Activated T-cell treated with anti-CD3 and anti-CD28 coated beads, Interleukin-2, amount 50 U/mL, for 24 hours (primary cell): ENCODE measurements at regions not wholly inside any gene's neighbourhood (a gene's known extent, or its start where the extent isn't known, plus 50 kb on each side); places are given as distances from the start of the nearest gene placed in this dataset.
A peak's percentile ranks its signal among the peaks of the same experiment; 100 is the strongest.

Experiments
- DNase-seq: peaks from one replicate; pipeline ENCODE4 v3.0.0-alpha.2; 2020
- H3K27ac Mint-ChIP-seq: 2 replicates; pipeline ENCODE4 v1.8.0; 2020; ENCODE audit warnings: mild to moderate bottlenecking, mixed read lengths
- H3K27me3 Mint-ChIP-seq: 2 replicates; pipeline ENCODE4 v1.8.0; 2020; ENCODE audit warnings: mixed read lengths
- H3K36me3 Mint-ChIP-seq: 2 replicates; pipeline ENCODE4 v1.8.0; 2020; ENCODE audit warnings: low read depth, mixed read lengths
- H3K4me1 Mint-ChIP-seq: 2 replicates; pipeline ENCODE4 v1.8.0; 2020; ENCODE audit warnings: low read depth, mixed read lengths
- H3K4me3 Mint-ChIP-seq: 2 replicates; pipeline ENCODE4 v1.8.0; 2020; ENCODE audit warnings: mild to moderate bottlenecking, moderate library complexity, mixed read lengths
- H3K9me3 Mint-ChIP-seq: 2 replicates; pipeline ENCODE4 v1.8.0; 2020; ENCODE audit warnings: mixed read lengths

DNA sequence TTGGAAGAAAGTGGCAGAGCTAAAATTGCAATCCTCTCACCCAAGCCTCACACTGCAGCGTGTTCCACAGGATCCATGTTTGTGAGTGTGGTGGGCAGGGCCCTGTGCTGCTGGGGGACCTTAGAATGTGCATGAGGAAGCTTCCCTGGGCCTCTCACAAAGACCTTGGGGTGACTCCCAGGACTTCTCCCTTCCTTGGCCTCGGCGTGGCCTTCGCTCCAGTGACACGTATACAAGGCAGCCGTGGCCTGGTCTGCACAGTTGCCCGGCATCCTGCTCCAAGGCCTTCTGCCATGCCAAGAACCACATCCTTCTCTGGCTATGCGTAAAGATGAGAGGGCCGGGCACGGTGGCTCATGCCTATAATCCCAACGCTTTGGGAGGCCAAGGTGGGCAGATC, 196.4 kb downstream of the UACA start:
- H3K9me3 Mint-ChIP-seq: no peaks in the 10 kb centered on the region
- no peak overlapping the region for H3K27ac Mint-ChIP-seq
- no peaks in the 10 kb centered on the region for H3K27me3 Mint-ChIP-seq
- no peak overlapping the region for H3K4me3 Mint-ChIP-seq
- H3K4me1 Mint-ChIP-seq: peaks cover 12% of the 10 kb centered on the region
- no peaks in the 10 kb centered on the region for H3K36me3 Mint-ChIP-seq
- DNase-seq: no peak

DNA sequence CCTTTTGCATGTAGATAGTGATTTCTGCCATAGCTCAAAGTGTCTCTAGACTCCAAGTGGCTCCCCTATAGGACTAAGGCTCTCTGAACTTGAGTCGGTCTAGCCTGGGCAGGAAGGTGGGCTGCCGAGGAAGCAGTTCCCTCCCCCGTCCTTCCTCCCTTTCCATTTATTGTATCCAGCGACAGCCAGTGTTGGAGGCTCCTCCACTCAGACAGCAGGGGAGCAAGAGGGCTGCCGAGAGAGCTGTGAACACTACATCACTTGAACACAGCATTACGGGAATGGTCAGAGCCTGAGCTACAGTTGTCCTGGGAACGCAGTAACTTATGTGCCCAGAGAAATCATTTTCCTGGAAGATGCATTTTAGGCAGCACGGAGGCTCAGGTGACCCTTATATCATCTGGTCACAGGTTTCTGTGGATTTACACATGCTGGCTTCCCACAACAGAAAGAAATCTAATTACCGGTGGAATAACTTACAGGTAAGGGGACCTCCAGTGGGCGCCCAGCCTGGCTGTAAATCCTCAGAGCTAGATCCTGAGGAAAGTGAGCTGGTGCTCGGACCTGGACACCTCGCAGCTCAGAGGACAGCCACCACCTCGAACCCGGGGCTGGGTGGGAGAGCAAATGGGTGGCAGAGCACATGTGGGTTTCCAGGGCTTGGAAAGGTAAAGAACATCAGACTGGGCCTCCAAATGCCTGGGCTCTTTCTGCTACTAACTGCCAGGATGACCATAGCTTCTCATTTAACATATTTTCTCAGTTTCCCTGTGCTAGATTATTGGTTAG, 197.1 kb downstream of the UACA start:
- DNase-seq: no peak
- Mint-ChIP-seq H3K4me3 (no peak overlapping the region), H3K27ac (no peak overlapping the region), H3K27me3 (no peaks in the 10 kb centered on the region), H3K4me1 (peaks cover 19% of the 10 kb centered on the region), H3K9me3 (no peaks in the 10 kb centered on the region), H3K36me3 (no peaks in the 10 kb centered on the region)

DNA sequence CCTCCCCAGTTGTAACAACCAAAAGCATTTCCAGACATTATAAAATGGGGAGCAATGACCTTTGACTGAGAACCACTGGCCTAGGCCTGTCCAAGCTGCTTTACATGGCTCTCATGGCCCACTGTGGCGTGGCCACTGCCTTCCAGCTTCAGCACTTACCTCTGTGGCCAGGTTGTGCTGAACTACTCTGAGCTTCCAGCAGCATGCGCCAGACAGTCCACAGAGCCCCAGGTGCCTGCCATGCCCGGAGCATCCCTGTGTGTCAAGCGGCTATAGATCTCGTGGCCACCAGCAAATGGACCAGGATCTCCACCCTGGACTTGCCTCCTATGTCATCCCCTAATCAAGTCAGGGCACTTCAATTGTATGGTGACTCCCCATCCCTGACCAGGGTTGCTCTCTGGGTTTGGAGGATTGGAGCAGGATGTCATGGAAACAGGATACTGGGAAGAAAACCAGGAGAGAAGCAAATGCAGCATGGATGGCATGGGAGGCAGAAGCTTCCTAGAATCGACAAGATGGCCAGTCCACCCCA, 199.7 kb downstream of the UACA start:
- no peaks in the 10 kb centered on the region for H3K36me3 Mint-ChIP-seq
- peak; percentile 18 for DNase-seq
- no peak overlapping the region for H3K4me3 Mint-ChIP-seq
- H3K27me3 Mint-ChIP-seq: no peaks in the 10 kb centered on the region
- peaks cover 16% of the 10 kb centered on the region for H3K4me1 Mint-ChIP-seq
- no peaks in the 10 kb centered on the region for H3K9me3 Mint-ChIP-seq
- no peak overlapping the region for H3K27ac Mint-ChIP-seq

- Mint-ChIP-seq H3K4me3 (no peak overlapping the region), H3K9me3 (no peaks in the 10 kb centered on the region), H3K4me1 (peaks cover 16% of the 10 kb centered on the region)
Observed at GRCh38 chr15:70562906-70563305, 200.5 kb downstream of the UACA start.

DNA sequence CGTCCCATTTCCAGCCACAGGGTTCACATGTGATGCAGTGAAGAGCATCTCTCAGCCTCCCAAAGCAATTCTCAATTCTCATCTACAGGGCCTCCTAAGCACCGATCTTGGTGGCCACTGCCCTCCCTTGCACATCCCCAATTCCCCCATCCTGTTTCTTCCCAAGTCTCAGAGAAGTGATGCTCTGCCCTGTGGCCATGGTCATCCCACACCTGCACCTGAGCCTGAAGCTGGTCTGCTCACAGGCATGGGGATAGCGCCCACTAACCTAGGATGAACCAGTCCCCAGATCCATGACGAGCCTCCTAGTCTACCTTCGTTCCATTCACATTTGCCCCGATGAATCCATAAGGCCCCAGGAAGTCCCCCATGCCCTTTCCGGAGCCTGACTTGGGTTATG, 201.5 kb downstream of the UACA start:
- H3K36me3 Mint-ChIP-seq: no peaks in the 10 kb centered on the region
- no peak overlapping the region for H3K4me3 Mint-ChIP-seq
- peak; percentile 22 for DNase-seq
- H3K4me1 Mint-ChIP-seq: peaks cover 16% of the 10 kb centered on the region
- H3K9me3 Mint-ChIP-seq: no peaks in the 10 kb centered on the region
- no peaks in the 10 kb centered on the region for H3K27me3 Mint-ChIP-seq
- H3K27ac Mint-ChIP-seq: no peak overlapping the region

More at GRCh38 chr15:70562906-70563305, 200.5 kb downstream of the UACA start:
- peak; percentile 15 for DNase-seq
- Mint-ChIP-seq H3K27ac (no peak overlapping the region), H3K36me3 (no peaks in the 10 kb centered on the region), H3K27me3 (no peaks in the 10 kb centered on the region)

- peak; percentile 31 for DNase-seq
- Mint-ChIP-seq H3K27ac (no peak overlapping the region), H3K27me3 (no peaks in the 10 kb centered on the region), H3K9me3 (no peaks in the 10 kb centered on the region), H3K4me1 (peaks cover 16% of the 10 kb centered on the region), H3K4me3 (no peak overlapping the region), H3K36me3 (no peaks in the 10 kb centered on the region)
Observed at GRCh38 chr15:70560617-70561328, 202.6 kb downstream of the UACA start.

DNA sequence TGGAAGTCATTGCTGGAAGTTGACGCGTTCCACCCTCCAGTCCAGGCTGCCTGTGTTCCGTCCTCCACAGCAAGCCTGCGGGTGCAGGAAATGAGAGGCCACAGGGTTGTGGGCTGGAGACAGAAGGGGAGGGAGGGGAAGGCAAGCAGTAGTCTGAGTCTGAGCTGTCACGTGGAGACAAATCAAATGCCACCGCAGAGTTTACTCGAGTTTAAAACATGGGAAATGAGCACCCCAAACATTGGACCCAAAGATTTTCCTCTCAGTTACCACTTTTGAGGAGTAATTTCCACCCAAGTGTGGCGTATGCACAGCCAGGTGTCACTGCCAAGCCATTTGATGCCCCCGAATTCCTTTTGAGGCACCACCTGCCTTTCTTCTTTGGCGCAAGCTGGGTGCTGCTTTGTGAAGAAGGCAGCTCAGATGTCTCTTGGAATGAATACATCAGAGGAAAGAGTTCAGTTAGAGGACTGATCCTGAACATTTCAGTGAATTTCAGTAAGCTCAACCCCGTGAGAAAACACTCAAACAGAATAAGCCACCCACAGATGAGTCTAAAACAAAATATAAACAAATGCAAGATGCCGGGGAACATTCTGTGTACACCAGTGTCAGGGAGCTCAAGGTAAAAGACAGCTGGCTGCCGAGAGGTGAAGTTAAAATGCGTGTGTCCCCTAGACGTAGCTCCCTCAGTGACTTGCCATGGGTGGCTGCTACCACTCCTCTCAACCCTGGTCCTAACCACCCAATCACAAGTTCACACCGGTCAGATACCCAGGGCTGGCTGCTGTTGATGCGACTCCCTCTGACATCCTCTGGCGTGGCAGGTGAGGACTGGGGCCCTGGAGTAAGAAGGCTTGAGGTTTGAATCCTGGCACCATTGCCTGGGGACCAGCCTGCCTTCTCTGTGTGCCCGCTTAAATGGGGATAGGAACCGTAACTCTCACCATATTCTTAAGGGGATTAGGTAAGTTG, 203.8 kb downstream of the UACA start:
- Mint-ChIP-seq H3K4me3 (no peak overlapping the region), H3K36me3 (no peaks in the 10 kb centered on the region), H3K4me1 (peaks cover 16% of the 10 kb centered on the region), H3K27me3 (no peaks in the 10 kb centered on the region), H3K9me3 (no peaks in the 10 kb centered on the region), H3K27ac (no peak overlapping the region)
- DNase-seq: peak; percentile 72

- no peaks in the 10 kb centered on the region for H3K9me3 Mint-ChIP-seq
- no peak overlapping the region for H3K4me3 Mint-ChIP-seq
- H3K27ac Mint-ChIP-seq: no peak overlapping the region
- H3K27me3 Mint-ChIP-seq: no peaks in the 10 kb centered on the region
- no peaks in the 10 kb centered on the region for H3K36me3 Mint-ChIP-seq
- peak; percentile 45 for DNase-seq
- H3K4me1 Mint-ChIP-seq: peaks cover 16% of the 10 kb centered on the region
Observed at GRCh38 chr15:70558406-70559264, 204.7 kb downstream of the UACA start.

GRCh38 chr15:70557521-70558258, 205.7 kb downstream of the UACA start:
- H3K27me3 Mint-ChIP-seq: no peaks in the 10 kb centered on the region
- peak; percentile 48 for DNase-seq
- no peaks in the 10 kb centered on the region for H3K9me3 Mint-ChIP-seq
- H3K4me1 Mint-ChIP-seq: peaks cover 14% of the 10 kb centered on the region
- no peak overlapping the region for H3K27ac Mint-ChIP-seq
- H3K4me3 Mint-ChIP-seq: no peak overlapping the region
- H3K36me3 Mint-ChIP-seq: no peaks in the 10 kb centered on the region

DNA sequence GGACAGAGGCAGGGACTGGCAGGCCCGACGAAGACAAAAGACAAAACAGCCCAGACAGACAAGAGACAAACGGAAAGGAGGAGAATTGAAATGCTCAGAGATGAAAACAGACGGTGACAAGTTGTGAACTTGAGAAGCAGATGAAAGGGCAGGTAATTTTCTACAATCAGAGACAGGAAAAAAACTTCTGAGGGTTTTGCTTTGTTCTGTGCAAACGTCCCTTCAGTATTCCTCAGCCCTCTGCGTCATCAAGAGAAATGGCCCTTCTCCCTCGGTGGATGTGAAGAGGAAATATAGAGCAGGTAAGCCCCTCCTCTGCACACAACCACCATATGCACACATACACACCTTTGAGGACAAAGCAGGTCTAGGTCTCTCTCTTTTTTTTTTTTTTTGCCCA, 206.6 kb downstream of the UACA start:
- H3K4me1 Mint-ChIP-seq: peaks cover 11% of the 10 kb centered on the region
- H3K4me3 Mint-ChIP-seq: no peak overlapping the region
- no peak overlapping the region for H3K27ac Mint-ChIP-seq
- H3K9me3 Mint-ChIP-seq: peaks cover 2% of the 10 kb centered on the region
- no peaks in the 10 kb centered on the region for H3K27me3 Mint-ChIP-seq
- no peak for DNase-seq
- H3K36me3 Mint-ChIP-seq: no peaks in the 10 kb centered on the region

DNA sequence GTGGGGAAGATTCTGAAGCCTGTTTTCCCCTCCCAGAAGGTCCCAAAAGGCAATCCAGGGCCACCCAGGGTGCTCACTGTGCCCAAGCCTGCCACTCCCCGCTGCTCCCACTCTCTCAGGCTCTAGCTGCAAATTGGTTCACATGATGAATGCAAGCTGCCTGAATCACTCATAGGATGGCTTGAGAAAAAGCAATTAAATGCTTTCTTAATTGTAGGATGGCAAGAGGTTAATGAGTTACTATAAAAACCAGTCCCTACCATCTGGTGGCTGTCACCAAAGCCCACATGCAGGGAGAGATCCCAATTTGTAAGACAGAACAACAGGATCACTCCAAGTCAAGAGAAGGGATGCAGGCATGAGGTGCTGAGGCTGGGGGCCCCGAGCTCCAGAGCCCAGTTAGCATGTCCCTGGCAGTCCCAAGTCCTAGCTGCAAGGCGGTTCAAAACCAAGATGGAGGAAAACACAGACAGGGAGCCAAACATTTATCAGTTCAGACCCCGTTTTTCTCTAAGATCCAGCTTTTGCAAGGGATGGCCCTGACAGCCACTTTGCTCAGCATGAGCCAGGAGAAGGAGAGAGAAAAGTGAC, 207.1 kb downstream of the UACA start:
- peaks cover 2% of the 10 kb centered on the region for H3K9me3 Mint-ChIP-seq
- no peak overlapping the region for H3K27ac Mint-ChIP-seq
- peaks cover 7% of the 10 kb centered on the region for H3K4me1 Mint-ChIP-seq
- H3K27me3 Mint-ChIP-seq: no peaks in the 10 kb centered on the region
- DNase-seq: peak; percentile 36
- no peak overlapping the region for H3K4me3 Mint-ChIP-seq
- H3K36me3 Mint-ChIP-seq: no peaks in the 10 kb centered on the region

- no peaks in the 10 kb centered on the region for H3K36me3 Mint-ChIP-seq
- no peaks in the 10 kb centered on the region for H3K27me3 Mint-ChIP-seq
- H3K4me3 Mint-ChIP-seq: no peak overlapping the region
- H3K27ac Mint-ChIP-seq: no peak overlapping the region
- H3K4me1 Mint-ChIP-seq: peaks cover 3% of the 10 kb centered on the region
- peaks cover 2% of the 10 kb centered on the region for H3K9me3 Mint-ChIP-seq
- DNase-seq: peak; percentile 48
Observed at GRCh38 chr15:70555713-70556112, 207.6 kb downstream of the UACA start.
